CD4-positive, alpha-beta memory T cell (primary cell): ENCODE measurements at regions not wholly inside any gene's neighbourhood (a gene's known extent, or its start where the extent isn't known, plus 50 kb on each side); places are given as distances from the start of the nearest gene placed in this dataset.

Source experiments
- CTCF ChIA-PET: fragments of 350-600 bp; sonication (Branson Sonifier 250); formaldehyde crosslinking; loops from one replicate; lab custom pipeline; 2021; ENCODE audit warnings: inconsistent platforms; ENCODE audit not compliant: partially characterized antibody; lab: Charles Lee
- POLR2A ChIA-PET: fragments of 350-600 bp; sonication (Branson Sonifier 250); formaldehyde crosslinking; loops from one replicate; lab custom pipeline; 2021; ENCODE audit not compliant: partially characterized antibody; lab: Charles Lee
- DNase-seq, 5 donors: peaks; one replicate each; pipeline versions ENCODE4 v3.0.0 to v3.0.0-alpha.2; 2020 to 2022; ENCODE audit warnings: mixed read lengths in 1 of 5
- H3K27ac ChIP-seq: one replicate; pipeline ENCODE4 v1.7.0; 2013; ENCODE audit warnings: low read depth, low read length
- H3K27me3 ChIP-seq: 2 replicates; pipeline ENCODE4 v1.7.0; 2013; ENCODE audit warnings: mild to moderate bottlenecking, low read length, moderate library complexity; ENCODE audit not compliant: insufficient read depth
- H3K36me3 ChIP-seq: 2 replicates; pipeline ENCODE4 v1.7.0; 2013; ENCODE audit warnings: mild to moderate bottlenecking, low read length, moderate library complexity; ENCODE audit not compliant: insufficient read depth
- H3K4me1 ChIP-seq: 2 replicates; pipeline ENCODE4 v1.7.0; 2013; ENCODE audit warnings: mild to moderate bottlenecking, low read length, moderate library complexity; ENCODE audit not compliant: insufficient read depth
- H3K4me3 ChIP-seq, 2 donors: one replicate each; pipeline ENCODE4 v1.7.0; 2013; ENCODE audit warnings: low read length in 2 of 2, mild to moderate bottlenecking in 1 of 2
- H3K9me3 ChIP-seq, 2 donors: one replicate each; pipeline ENCODE4 v1.7.0; 2013; ENCODE audit warnings: low read length in 2 of 2, control low read depth in 1 of 2; ENCODE audit not compliant: control insufficient read depth in 1 of 2
- H3K27ac Mint-ChIP-seq, 7 donors: one replicate each; pipeline ENCODE4 v1.8.0; 2020 to 2021; ENCODE audit warnings: mixed read lengths in 7 of 7, mild to moderate bottlenecking in 6 of 7, inconsistent platforms in 3 of 7, moderate library complexity in 3 of 7
- H3K27me3 Mint-ChIP-seq, 2 donors: one replicate each; pipeline ENCODE4 v1.8.0; 2020 to 2021; ENCODE audit warnings: mixed read lengths in 2 of 2
- H3K36me3 Mint-ChIP-seq, 2 donors: one replicate each; pipeline ENCODE4 v1.8.0; 2020 to 2021; ENCODE audit warnings: mixed read lengths in 2 of 2, inconsistent platforms in 1 of 2, mild to moderate bottlenecking in 1 of 2
- H3K4me1 Mint-ChIP-seq, 4 donors: one replicate each; pipeline ENCODE4 v1.8.0; 2020 to 2021; ENCODE audit warnings: mixed read lengths in 4 of 4, mild to moderate bottlenecking in 1 of 4
- H3K4me3 Mint-ChIP-seq, 8 donors: one replicate each; pipeline ENCODE4 v1.8.0; 2020 to 2021; ENCODE audit warnings: mixed read lengths in 8 of 8, mild to moderate bottlenecking in 7 of 8, moderate library complexity in 6 of 8, inconsistent platforms in 3 of 8
- H3K9me3 Mint-ChIP-seq, 8 donors: one replicate each; pipeline ENCODE4 v1.8.0; 2020 to 2021; ENCODE audit warnings: mixed read lengths in 8 of 8, mild to moderate bottlenecking in 5 of 8, inconsistent platforms in 3 of 8, moderate library complexity in 1 of 8
- intact Hi-C: fragments of 100-400 bp; cut with micrococcal nuclease; formaldehyde crosslinking; loops from one replicate; pipeline ENCODE4 v1.15.1; 2023

DNA sequence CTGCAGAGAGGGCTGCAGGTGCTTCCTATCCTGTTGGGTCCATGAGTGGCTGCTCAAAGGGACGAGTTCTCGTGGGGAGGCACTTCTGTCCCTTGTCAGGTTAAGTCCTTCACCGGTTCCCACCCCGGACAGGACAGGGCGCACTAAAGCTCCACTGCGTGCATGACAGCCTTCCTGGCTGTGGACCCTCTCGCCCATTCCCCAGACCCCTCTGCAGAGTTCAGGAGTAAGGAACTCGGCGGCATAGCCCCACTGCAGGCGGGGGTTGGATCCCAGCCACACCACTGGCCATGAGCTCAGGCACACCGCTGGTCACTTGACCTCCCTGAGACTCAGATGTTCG is 147.5 kb upstream of the ID2 start:
- Histone ChIP-seq H3K4me1 (peaks cover 15% of the 10 kb centered on the region), H3K9me3 (peaks cover 0 to 8% of the 10 kb centered on the region in 2 donors), H3K4me3 (no peak overlapping the region), H3K27ac (no peak overlapping the region), H3K27me3 (no peaks in the 10 kb centered on the region), H3K36me3 (no peaks in the 10 kb centered on the region)
- peaks cover 9 to 26% (median 14%) of the 10 kb centered on the region in 4 donors for H3K4me1 Mint-ChIP-seq
- ChIA-PET POLR2A (interaction anchor here (2.1 kb wide), 1 partner anchor 13 kb away, joined by 4 read pairs; no protein-coding TSS in a partner anchor), CTCF (interaction anchor here (1.5 kb wide), 1 partner anchor 11 kb away, joined by 3 read pairs; no protein-coding TSS in a partner anchor)
- H3K4me3 Mint-ChIP-seq: no peak overlapping the region
- DNase-seq: no peak
- intact Hi-C loops: no loop called here
- H3K27me3 Mint-ChIP-seq: no peaks in the 10 kb centered on the region
- no peak overlapping the region for H3K27ac Mint-ChIP-seq
- H3K36me3 Mint-ChIP-seq: peaks cover 0 to 4% of the 10 kb centered on the region in 2 donors
- H3K9me3 Mint-ChIP-seq: peaks cover 0 to 20% (median 14%) of the 10 kb centered on the region in 8 donors

DNA sequence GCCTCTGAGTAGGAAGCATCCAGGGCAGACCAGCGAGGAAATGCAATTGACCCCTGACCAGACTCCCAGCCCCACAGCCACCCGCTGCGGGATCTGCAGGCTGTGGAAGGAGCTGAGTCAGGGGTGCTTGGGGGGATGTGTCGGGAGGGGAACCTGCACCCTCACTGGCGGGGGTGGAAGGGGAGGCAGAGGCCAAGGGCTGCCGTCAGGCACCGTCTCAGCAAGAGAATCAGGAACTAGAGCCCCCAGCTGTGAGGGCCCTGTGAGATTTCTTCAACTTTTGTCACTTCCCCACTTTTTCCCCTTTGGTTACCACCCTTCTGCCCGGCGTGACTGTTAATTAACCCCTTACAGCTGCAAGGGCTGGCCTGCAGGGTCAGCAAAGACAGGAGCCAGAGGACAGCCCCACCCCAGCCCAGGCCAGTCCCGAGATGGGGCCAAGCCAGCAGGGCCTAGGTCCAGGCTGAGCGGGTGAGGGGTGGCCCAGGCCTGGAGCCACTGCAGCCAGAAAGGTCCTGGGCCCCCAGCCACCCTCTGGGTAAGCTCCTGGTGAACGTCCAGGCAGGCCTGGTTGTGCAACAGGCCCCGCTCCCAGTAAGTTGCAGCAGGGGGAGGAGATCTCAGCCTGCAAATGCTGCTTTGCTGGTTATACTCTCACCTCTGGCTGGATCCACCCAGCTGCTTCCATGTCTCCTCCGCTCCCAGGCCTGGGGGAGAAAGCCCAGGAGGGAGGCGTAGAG is 147.0 kb upstream of the ID2 start:
- POLR2A ChIA-PET: interaction anchor here (1.1 to 2.1 kb wide), 2 partner anchors 10 to 13 kb away, joined by 3 to 4 read pairs; no protein-coding TSS in a partner anchor
- Mint-ChIP-seq H3K27ac (no peak overlapping the region), H3K4me3 (no peak overlapping the region), H3K27me3 (no peaks in the 10 kb centered on the region), H3K4me1 (peaks cover 11 to 32% (median 18%) of the 10 kb centered on the region in 4 donors), H3K36me3 (peaks cover 0 to 4% of the 10 kb centered on the region in 2 donors), H3K9me3 (peaks cover 0 to 20% (median 14%) of the 10 kb centered on the region in 8 donors)
- Histone ChIP-seq H3K9me3 (peaks cover 0 to 8% of the 10 kb centered on the region in 2 donors), H3K4me1 (peaks cover 20% of the 10 kb centered on the region), H3K4me3 (no peak overlapping the region), H3K27ac (no peak overlapping the region), H3K36me3 (no peaks in the 10 kb centered on the region), H3K27me3 (no peaks in the 10 kb centered on the region)
- CTCF ChIA-PET: interaction anchor here (1.5 kb wide), 1 partner anchor 10 kb away, joined by 3 read pairs; no protein-coding TSS in a partner anchor
- intact Hi-C loops: no loop called here
- no peak for DNase-seq

DNA sequence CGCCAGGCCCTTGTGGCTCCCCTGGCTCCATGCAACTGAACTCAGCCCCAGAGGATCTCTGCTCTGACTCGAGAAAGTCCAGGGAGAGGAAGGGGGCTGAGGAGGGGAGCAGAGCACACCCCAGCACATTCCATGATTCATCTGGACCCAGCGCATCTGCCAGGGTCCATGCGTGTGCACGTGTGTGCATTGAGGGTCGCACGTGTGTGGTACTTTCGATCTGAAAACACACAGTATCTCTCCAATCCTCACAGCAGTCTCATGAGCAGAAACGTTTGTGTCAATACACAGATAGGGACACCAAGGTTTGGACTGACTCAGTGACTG is 146.4 kb upstream of the ID2 start:
- ChIA-PET POLR2A (interaction anchor here (1.1 to 1.4 kb wide), 2 partner anchors 9 to 12 kb away, joined by 3 to 4 read pairs; no protein-coding TSS in a partner anchor), CTCF (interaction anchor here (1.5 kb wide), 1 partner anchor 9 kb away, joined by 8 read pairs; no protein-coding TSS in a partner anchor)
- H3K9me3 Mint-ChIP-seq: peaks cover 0 to 20% (median 14%) of the 10 kb centered on the region in 8 donors
- no peak for DNase-seq
- intact Hi-C loops: no loop called here
- H3K4me1 Mint-ChIP-seq: peaks cover 15 to 37% (median 21%) of the 10 kb centered on the region in 4 donors
- H3K4me3 ChIP-seq: no peak overlapping the region
- H3K27ac ChIP-seq: no peak overlapping the region
- H3K27me3 Mint-ChIP-seq: no peaks in the 10 kb centered on the region
- no peaks in the 10 kb centered on the region for H3K36me3 ChIP-seq
- H3K9me3 ChIP-seq: peaks cover 0 to 8% of the 10 kb centered on the region in 2 donors
- H3K27me3 ChIP-seq: no peaks in the 10 kb centered on the region
- peaks cover 25% of the 10 kb centered on the region for H3K4me1 ChIP-seq
- H3K4me3 Mint-ChIP-seq: no peak overlapping the region
- H3K27ac Mint-ChIP-seq: no peak overlapping the region
- H3K36me3 Mint-ChIP-seq: peaks cover 0 to 4% of the 10 kb centered on the region in 2 donors

DNA sequence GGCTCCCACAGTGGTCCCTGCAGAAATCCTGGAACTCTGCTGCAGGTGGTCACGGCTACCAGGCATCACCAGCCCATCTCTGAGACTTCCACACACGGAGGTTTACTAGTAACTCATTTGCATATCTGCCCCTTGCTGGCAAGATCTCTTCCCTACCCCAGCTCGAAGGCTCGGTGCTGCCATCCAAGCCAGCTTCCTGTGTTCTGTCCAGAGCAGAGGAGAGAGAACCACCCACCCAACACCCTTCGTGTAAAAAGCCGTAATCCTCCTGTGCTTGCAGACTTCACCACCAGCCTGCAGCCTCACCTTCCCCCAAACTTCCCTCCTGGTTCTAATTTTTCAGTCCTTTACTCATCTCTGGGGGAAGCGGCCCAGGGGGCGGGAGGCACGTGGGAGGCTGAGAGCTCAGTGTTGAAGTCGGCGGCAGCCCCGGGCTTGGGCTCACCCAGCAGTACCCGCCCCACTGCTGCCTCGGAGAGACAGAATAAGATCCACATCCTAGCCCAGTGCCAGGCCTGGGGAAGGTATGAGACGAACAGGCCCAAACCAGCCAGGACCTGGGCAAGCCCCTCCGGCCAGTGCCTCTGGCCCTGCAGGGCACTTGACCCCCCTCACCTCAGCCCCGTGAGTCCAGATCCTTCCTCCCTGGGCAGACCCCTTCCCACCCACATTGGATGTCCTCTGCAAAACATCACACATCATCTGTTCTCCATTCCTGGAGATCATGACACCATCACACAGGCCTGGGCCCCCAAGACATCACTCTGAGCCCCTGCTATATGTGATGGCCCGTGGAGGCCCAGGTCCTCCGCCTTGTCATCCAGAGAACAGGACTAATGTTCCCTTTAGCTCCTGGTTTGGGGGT is 145.8 kb upstream of the ID2 start:
- Histone ChIP-seq H3K36me3 (no peaks in the 10 kb centered on the region), H3K9me3 (peaks cover 0 to 8% of the 10 kb centered on the region in 2 donors), H3K4me3 (no peak overlapping the region), H3K27ac (no peak overlapping the region), H3K4me1 (peaks cover 32% of the 10 kb centered on the region), H3K27me3 (no peaks in the 10 kb centered on the region)
- POLR2A ChIA-PET: interaction anchor here (1.1 to 1.4 kb wide), 2 partner anchors 9 to 12 kb away, joined by 3 to 4 read pairs; no protein-coding TSS in a partner anchor
- peak overlapping the region in 4 of 7 donors; percentile 16 to 87 (median 76) for H3K27ac Mint-ChIP-seq
- CTCF ChIA-PET: interaction anchor here (1.5 kb wide), 1 partner anchor 9 kb away, joined by 8 read pairs; no protein-coding TSS in a partner anchor
- H3K27me3 Mint-ChIP-seq: no peaks in the 10 kb centered on the region
- peaks cover 0 to 15% (median 11%) of the 10 kb centered on the region in 8 donors for H3K9me3 Mint-ChIP-seq
- H3K4me3 Mint-ChIP-seq: peak overlapping the region in 1 of 8 donors; percentile 32
- intact Hi-C loops: no loop called here
- H3K36me3 Mint-ChIP-seq: peaks cover 0 to 3% of the 10 kb centered on the region in 2 donors
- H3K4me1 Mint-ChIP-seq: peaks cover 17 to 43% (median 26%) of the 10 kb centered on the region in 4 donors
- no peak for DNase-seq

DNA sequence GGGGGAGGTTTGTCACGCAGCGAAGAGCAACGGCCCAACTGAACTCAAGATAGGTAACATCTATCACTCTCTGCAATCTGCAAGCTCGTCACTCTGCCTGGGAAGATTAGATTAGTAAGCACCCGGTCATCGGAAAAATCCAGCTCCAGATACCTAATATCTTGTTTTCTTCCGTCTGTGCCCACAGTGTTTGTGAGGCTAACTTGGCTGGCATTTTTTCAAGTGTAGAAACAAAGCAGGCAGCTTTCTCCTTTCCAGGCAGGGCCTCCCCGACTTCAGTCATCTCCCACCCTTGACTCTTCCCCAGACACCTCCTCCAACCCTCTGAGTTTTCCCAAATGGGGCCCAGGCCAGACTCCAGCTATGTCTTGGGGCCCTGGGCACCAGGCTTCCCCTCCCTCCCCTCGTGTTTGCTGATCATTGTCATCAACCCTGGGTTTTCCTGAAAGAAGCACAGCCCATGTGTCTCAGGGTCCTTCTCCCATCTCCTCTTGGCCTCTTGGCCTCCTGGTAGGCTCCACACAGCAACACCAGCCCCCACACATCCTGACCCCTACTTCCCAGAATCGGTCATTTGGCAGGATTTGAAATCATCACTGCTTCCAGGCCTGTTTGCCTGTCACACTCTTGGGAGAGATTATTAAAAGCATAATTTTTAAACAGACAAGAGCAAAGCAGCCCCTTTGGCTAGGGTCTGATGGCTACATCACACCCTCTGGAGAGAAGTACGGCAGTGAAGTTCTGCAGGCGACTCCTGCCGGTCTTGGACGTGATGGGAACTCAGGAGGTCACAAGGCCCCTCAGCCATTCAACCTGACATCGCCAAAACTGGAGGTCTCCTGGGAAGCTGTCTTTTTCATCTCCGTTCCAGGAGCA is 144.9 kb upstream of the ID2 start:
- Mint-ChIP-seq H3K36me3 (no peaks in the 10 kb centered on the region), H3K4me1 (peaks cover 25 to 52% (median 34%) of the 10 kb centered on the region in 4 donors), H3K4me3 (no peak overlapping the region), H3K9me3 (peaks cover 0 to 6% (median 4%) of the 10 kb centered on the region in 8 donors), H3K27ac (peak overlapping the region in 3 of 7 donors; percentile 73 to 87 (median 80)), H3K27me3 (no peaks in the 10 kb centered on the region)
- Histone ChIP-seq H3K9me3 (no peaks in the 10 kb centered on the region), H3K27ac (no peak overlapping the region), H3K36me3 (no peaks in the 10 kb centered on the region), H3K4me1 (peaks cover 40% of the 10 kb centered on the region), H3K27me3 (no peaks in the 10 kb centered on the region), H3K4me3 (no peak overlapping the region)
- intact Hi-C loops: no loop called here
- ChIA-PET POLR2A (interaction anchor here (1.4 kb wide), 1 partner anchor 13 kb away, joined by 4 read pairs; no protein-coding TSS in a partner anchor), CTCF (interaction anchor here (1.3 to 1.5 kb wide), 2 partner anchors 8 to 22 kb away, joined by 3 to 8 read pairs; no protein-coding TSS in a partner anchor)
- DNase-seq: no peak

DNA sequence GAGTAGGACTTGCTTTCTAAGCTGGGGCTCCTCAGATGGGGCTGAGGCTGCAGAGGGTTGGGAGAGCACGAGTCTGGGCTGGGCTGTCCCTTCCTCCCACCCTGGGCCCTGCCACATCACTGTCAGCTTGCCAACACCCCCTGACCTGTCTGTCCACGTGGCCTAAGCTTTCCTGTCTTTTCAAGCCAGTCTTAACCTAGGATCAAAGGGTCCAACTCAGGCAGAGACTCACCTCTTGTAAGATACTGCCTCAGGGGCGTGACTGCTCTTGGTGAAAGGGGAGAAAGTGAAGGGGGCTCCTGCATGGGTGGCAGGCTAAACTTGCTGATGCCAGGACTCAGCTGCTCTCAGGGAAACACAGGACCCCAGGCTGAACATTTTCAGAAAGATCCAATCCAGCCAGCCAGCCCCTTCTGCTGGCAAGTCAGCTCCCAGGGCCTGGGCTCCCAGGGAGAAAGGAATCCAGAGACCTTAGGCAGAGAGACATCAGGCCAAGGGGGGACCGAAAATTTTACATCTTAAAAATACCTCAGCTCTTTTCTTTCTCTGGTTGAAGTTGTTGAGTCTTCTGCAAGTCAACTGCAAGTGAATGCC is 144.2 kb upstream of the ID2 start:
- ChIA-PET POLR2A (no interaction called here), CTCF (interaction anchor here (1.3 kb wide), 1 partner anchor 23 kb away, joined by 3 read pairs; no protein-coding TSS in a partner anchor)
- H3K27ac Mint-ChIP-seq: peak overlapping the region in 3 of 7 donors; percentile 18 to 57 (median 18)
- peaks cover 26 to 59% (median 39%) of the 10 kb centered on the region in 4 donors for H3K4me1 Mint-ChIP-seq
- H3K9me3 Mint-ChIP-seq: peaks cover 0 to 2% (median 0%) of the 10 kb centered on the region in 8 donors
- no peak for DNase-seq
- H3K36me3 ChIP-seq: no peaks in the 10 kb centered on the region
- H3K36me3 Mint-ChIP-seq: no peaks in the 10 kb centered on the region
- intact Hi-C loops: no loop called here
- H3K27me3 Mint-ChIP-seq: no peaks in the 10 kb centered on the region
- peaks cover 48% of the 10 kb centered on the region for H3K4me1 ChIP-seq
- H3K4me3 Mint-ChIP-seq: no peak overlapping the region
- no peaks in the 10 kb centered on the region for H3K9me3 ChIP-seq
- H3K4me3 ChIP-seq: no peak overlapping the region
- H3K27me3 ChIP-seq: no peaks in the 10 kb centered on the region
- H3K27ac ChIP-seq: no peak overlapping the region
